ENCODE measurements at regions not wholly inside any gene's neighbourhood (a gene's known extent, or its start where the extent isn't known, plus 50 kb on each side); places are given as distances from the start of the nearest gene placed in this dataset.

- DNase-seq (ENCODE audit: low read depth in 1 of 2, low spot score in 2 of 2): no peak
- TF ChIP-seq TAF1 (IDR thresholded peaks at IDR 0.05; ENCODE audit: low read depth, low read length) (no peak), NRF1 (IDR thresholded peaks at IDR 0.05; ENCODE audit: low read depth, low read length) (no peak), NANOG (IDR thresholded peaks at IDR 0.05; ENCODE audit: insufficient read depth, low read depth, low read length, poor library complexity, severe bottlenecking) (no peak), SIN3A (conservative IDR thresholded peaks at IDR 0.05 in 1 of 2, IDR thresholded peaks at IDR 0.05 in 1 of 2; ENCODE audit: low read depth in 1 of 2, low read length in 2 of 2) (no peak)
- H3K56ac ChIP-seq (replicated peaks; ENCODE audit: insufficient read length, low read depth, low read length): no peak overlapping the region
- H3K18ac ChIP-seq (ENCODE audit: extremely low read depth, low read length): no peak overlapping the region
- no peaks in the 10 kb centered on the region for H3K36me3 ChIP-seq (ENCODE audit: control insufficient read depth in 2 of 4, insufficient read depth in 4 of 4, low read length in 3 of 4)
- no peak overlapping the region for H2BK120ac ChIP-seq (replicated peaks; ENCODE audit: low read depth, low read length)
- ChIA-PET POLR2A (ENCODE audit: partially characterized antibody) (no interaction called here), CTCF (ENCODE audit: partially characterized antibody) (no interaction called here)
- no peaks in the 10 kb centered on the region for H3K79me1 ChIP-seq (ENCODE audit: low read depth, low read length)
- H2BK12ac ChIP-seq (ENCODE audit: low read depth, low read length): no peak overlapping the region
- no peaks in the 10 kb centered on the region for H3K27me3 ChIP-seq (replicated peaks in 1 of 4; ENCODE audit: control insufficient read depth in 3 of 4, extremely low read depth in 1 of 4, insufficient read depth in 3 of 4, low read length in 3 of 4)
- H3K27ac ChIP-seq (ENCODE audit: low read depth, low read length): no peak overlapping the region
- no peak overlapping the region for H2BK20ac ChIP-seq (ENCODE audit: low read length)
- no peak overlapping the region for H2AK5ac ChIP-seq (ENCODE audit: low read depth, low read length)
- no peaks in the 10 kb centered on the region for H3K4me1 ChIP-seq (replicated peaks in 1 of 4; ENCODE audit: control insufficient read depth in 3 of 4, insufficient read depth in 4 of 4, low read length in 3 of 4)
- no peaks in the 10 kb centered on the region for H4K20me1 ChIP-seq (replicated peaks in 1 of 2; ENCODE audit: control insufficient read depth in 1 of 2, insufficient read depth in 2 of 2, low read length in 2 of 2)
- H3K79me2 ChIP-seq (ENCODE audit: control insufficient read depth in 1 of 2, insufficient read depth in 2 of 2, low read length in 2 of 2): no peaks in the 10 kb centered on the region
- no peak overlapping the region for H3K4me3 ChIP-seq (ENCODE audit: extremely low read depth in 1 of 4, insufficient read depth in 2 of 4, low read depth in 3 of 4, low read length in 4 of 4)
- H3K14ac ChIP-seq (ENCODE audit: insufficient read length): no peak overlapping the region
- H3K9ac ChIP-seq (replicated peaks in 1 of 4; ENCODE audit: extremely low read depth in 1 of 4, low read depth in 3 of 4, low read length in 3 of 4): no peak overlapping the region
- no peak overlapping the region for H4K91ac ChIP-seq (replicated peaks; ENCODE audit: insufficient read length, low read length)
- no peaks in the 10 kb centered on the region for H3K9me3 ChIP-seq (ENCODE audit: insufficient read depth in 2 of 2, low read depth in 1 of 2, low read length in 1 of 2)
- H2BK5ac ChIP-seq (ENCODE audit: low read depth, low read length): no peak overlapping the region
- H3K23ac ChIP-seq (ENCODE audit: insufficient read length): no peak overlapping the region
- no peak overlapping the region for H3K4me2 ChIP-seq (ENCODE audit: insufficient read depth in 1 of 2, low read depth in 2 of 2, low read length in 2 of 2)
- FAIRE-seq: no peak
- no peak overlapping the region for H4K5ac ChIP-seq (ENCODE audit: insufficient read length, low read depth, low read length)
- H2BK15ac ChIP-seq (ENCODE audit: low read length): no peak overlapping the region
- WGBS, 2 experiments (ENCODE audit: extremely low coverage in 1 of 2, insufficient coverage in 1 of 2, insufficient read length in 1 of 2, insufficient replicate concordance in 2 of 2, low coverage in 1 of 2, low lambda C conversion rate in 2 of 2, missing lambda C conversion rate in 1 of 2): 92% methylated on average over 7 of the region's 7 CpGs; no CpG with 5 or more reads in 1 of the 2 experiments
- H2AFZ ChIP-seq (ENCODE audit: low read length): no peak overlapping the region
- H4K8ac ChIP-seq (ENCODE audit: extremely low read depth, insufficient read depth, low read length): no peak overlapping the region
- H3K23me2 ChIP-seq (ENCODE audit: low read depth, low read length): no peaks in the 10 kb centered on the region
- no peak overlapping the region for H3K4ac ChIP-seq (replicated peaks; ENCODE audit: insufficient read length, low read depth, low read length)
These were observed 636.2 kb upstream of the ANKRD30A start for GRCh38 chr10:36489181-36489580.
